ENCODE measurements at regions not wholly inside any gene's neighbourhood (a gene's known extent, or its start where the extent isn't known, plus 50 kb on each side); places are given as distances from the start of the nearest gene placed in this dataset.
"Not testable (repeated sequence)": the region's sequence is repeated elsewhere in the genome, so short reads cannot be mapped to it uniquely, and the experiment has no call there.

DNA sequence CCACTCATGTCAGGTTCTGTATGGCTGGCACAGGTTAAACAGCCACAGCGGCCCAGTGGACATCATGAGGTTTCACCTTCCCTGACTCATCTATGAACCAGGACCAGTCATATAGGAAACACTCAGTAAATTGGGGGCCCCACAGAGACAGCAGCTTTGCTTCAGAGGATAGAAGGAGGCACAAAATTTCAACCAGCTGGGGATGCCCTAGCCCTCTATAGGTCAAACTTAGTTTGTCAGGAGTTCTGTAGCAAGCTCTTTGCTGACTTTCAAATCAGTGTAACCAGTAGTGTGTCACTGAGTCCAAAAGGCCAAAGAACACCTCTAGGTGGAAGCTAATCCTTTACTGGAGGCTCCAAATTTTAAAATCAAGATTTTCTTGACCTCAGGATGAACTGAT, 4157.8 kb upstream of the TPTE start:
- not testable (repeated sequence) for DNase-seq (ENCODE audit: low spot score)

DNA sequence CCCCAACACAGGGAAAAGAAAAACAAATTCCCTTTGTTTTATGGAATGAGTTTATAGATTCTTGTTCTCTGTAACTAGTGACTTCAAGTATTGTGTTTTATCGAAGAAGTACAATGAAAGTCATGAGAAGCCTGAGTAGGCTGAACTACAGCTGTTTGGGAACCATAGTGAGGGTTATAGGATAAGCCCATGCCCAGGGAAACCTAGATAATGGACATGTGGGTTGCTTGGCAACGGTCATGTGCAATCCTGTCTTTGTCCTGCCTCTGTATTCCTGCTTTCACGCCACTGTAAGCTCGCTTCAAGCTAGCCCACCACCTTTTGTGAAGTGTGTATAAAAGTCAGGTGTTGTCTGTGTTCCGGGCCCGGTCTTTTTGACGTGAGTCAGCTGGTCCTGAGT, 4152.6 kb upstream of the TPTE start:
- not testable (repeated sequence) for DNase-seq (ENCODE audit: low spot score)

DNA sequence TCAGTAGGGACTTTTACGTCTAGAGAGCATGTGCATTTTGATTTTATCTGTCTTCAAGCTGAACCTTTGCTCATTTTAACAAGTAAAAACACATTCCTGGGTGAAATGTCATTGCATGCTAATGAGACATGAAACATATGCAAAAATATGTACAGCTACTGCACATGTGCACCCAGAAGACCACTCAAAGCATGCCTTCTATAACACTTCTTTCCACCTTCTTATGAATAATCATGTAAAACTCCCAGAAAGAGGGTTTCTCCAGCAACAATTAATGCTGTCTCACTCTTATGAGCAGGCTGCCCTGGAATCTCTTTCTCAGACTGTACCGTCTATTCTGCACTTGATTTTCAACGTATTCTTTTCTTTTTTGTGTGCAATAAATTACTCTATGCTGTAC, 4148.1 kb upstream of the TPTE start:
- DNase-seq (ENCODE audit: low spot score) = peak; percentile 62

DNA sequence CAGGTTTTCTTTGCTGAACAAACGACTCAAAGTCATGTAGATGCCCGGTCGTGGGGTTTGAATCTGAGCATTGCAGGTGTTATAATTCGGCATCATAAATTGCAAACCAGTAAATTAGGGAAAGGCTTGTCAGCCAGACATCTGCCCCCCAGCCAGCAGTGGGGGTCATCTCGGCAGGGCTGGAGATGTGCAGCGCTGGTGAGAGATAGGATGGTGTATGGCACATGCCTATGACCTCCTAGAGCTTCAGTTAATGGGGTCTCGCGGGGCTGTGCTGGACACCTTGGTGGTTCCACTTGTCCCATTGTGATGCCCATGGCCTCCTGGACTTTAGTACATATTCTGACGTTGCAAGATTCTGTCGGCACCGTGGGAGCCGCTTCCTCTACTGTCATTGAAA, 4147.2 kb upstream of the TPTE start:
- peak; percentile 38 for DNase-seq (ENCODE audit: low spot score)

DNA sequence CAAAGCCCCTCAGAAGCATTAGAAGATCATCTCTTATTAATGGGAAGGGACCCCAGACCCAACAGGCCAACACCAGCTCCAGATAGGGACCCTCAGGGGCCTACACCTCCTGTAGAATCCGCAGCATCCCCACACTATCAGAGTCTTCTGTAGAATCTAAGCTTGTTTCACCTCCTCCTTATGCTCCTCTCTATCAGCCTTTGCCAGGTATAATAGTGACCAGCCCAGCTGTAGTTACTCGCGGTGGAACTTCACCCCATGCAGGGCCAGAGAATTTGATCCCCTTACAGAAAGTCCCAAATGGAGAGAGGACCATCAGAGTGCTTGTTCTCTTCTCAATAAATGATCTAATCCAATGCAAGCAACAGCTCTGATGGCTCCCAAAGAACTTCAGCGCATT, 4146.5 kb upstream of the TPTE start:
- peak; percentile 10 for DNase-seq (ENCODE audit: low spot score)

DNA sequence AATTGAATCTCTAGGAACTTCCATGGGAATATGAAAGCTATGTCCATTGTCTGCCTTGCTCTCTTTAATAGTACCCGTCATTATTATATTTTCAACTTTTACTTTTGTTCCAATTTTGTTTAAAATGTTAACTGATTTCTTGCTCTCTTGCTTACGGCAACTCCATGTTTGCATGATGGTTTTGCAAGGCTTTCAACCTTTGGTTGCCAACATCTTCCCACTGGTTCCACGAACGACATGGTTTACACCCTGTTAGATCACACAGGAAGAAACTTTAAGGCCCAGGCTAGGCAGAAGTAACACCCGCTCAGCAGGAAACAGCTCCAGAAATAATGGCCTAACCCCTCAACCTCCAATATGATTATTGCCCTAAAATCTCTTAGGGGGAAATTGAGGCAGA, 4145.6 kb upstream of the TPTE start:
- not testable (repeated sequence) for DNase-seq (ENCODE audit: low spot score)

GRCh38 chr21:6376321-6377070, 4144.9 kb upstream of the TPTE start:
- DNase-seq (ENCODE audit: low spot score) = not testable (repeated sequence)
